AG04450 (cell line): ENCODE measurements at regions not wholly inside any gene's neighbourhood (a gene's known extent, or its start where the extent isn't known, plus 50 kb on each side); places are given as distances from the start of the nearest gene placed in this dataset.
"Not testable (repeated sequence)": the region's sequence is repeated elsewhere in the genome, so short reads cannot be mapped to it uniquely, and the experiment has no call there.

Experiments
- CTCF ChIA-PET: fragments of 300-600, 350-600 bp; formaldehyde crosslinking; extraction: SDS; loops from one replicate; lab custom pipeline; 2022; ENCODE audit warnings: antibody characterized with exemption, inconsistent platforms; lab: Charles Lee
- POLR2A ChIA-PET: fragments of 350-600 bp; formaldehyde crosslinking; extraction: SDS; loops from one replicate; lab custom pipeline; 2021; ENCODE audit warnings: antibody characterized with exemption, inconsistent platforms; lab: Yijun Ruan, JAX
- DNase-seq: peaks from one replicate; pipeline ENCODE4 v3.0.0-alpha.2; 2011; ENCODE audit warnings: low read depth, low spot score
- H3K27ac ChIP-seq: one replicate; pipeline ENCODE4 v1.5.1; 2012; ENCODE audit warnings: low read depth, low read length, control low read depth
- H3K27me3 ChIP-seq: one replicate; pipeline ENCODE4 v1.6.0; 2012; ENCODE audit warnings: low read length; ENCODE audit not compliant: control insufficient read depth, insufficient read depth
- H3K4me3 ChIP-seq: 2 replicates; pipeline ENCODE4 v1.5.1; 2011; ENCODE audit warnings: mild to moderate bottlenecking, low read depth, low read length, control low read depth
- H3K9me3 ChIP-seq: 2 replicates; pipeline ENCODE4 v1.5.1; 2012; ENCODE audit warnings: low read length; ENCODE audit not compliant: control insufficient read depth, insufficient read depth
- CTCF ChIP-seq: IDR thresholded peaks from 2 replicates; pipeline ENCODE4 v1.5.1; 2011; ENCODE audit warnings: low read depth, low read length, control low read depth, inconsistent platforms

GRCh38 chr6:86598969-86599368 lies 338.4 kb upstream of the HTR1E start:
- DNase-seq, POLR2A ChIA-PET, H3K27ac ChIP-seq, H3K4me3 ChIP-seq, CTCF ChIA-PET, H3K27me3 ChIP-seq, H3K9me3 ChIP-seq: not testable (repeated sequence)

- POLR2A ChIA-PET, result no interaction called here
- CTCF ChIA-PET, result no interaction called here
- TF ChIP-seq CTCF, result no peak
- Histone ChIP-seq H3K9me3 (peaks cover 7% of the 10 kb centered on the region; the same call in 1 of the 2 replicates), H3K27ac (no peak overlapping the region), H3K4me3 (no peak overlapping the region), H3K27me3 (no peaks in the 10 kb centered on the region)
- no peak for DNase-seq
Observed at GRCh38 chr6:86595641-86596040, 341.7 kb upstream of the HTR1E start.

GRCh38 chr6:86586195-86586594 lies 351.1 kb upstream of the HTR1E start:
- ChIA-PET CTCF (no interaction called here), POLR2A (no interaction called here)
- Histone ChIP-seq H3K27me3 (no peaks in the 10 kb centered on the region), H3K9me3 (peaks cover 21% of the 10 kb centered on the region), H3K27ac (no peak overlapping the region), H3K4me3 (no peak overlapping the region)
- no peak for TF ChIP-seq CTCF
- no peak for DNase-seq

GRCh38 chr6:86581833-86582232 lies 355.5 kb upstream of the HTR1E start:
- H3K27me3 ChIP-seq, result no peaks in the 10 kb centered on the region
- no peak for DNase-seq
- no peak overlapping the region for H3K27ac ChIP-seq
- H3K9me3 ChIP-seq, result peaks cover 21% of the 10 kb centered on the region
- H3K4me3 ChIP-seq, result no peak overlapping the region
- POLR2A ChIA-PET, result no interaction called here
- TF ChIP-seq CTCF, result no peak
- CTCF ChIA-PET, result no interaction called here

GRCh38 chr6:86563197-86563596 lies 374.1 kb upstream of the HTR1E start:
- TF ChIP-seq CTCF, result no peak

GRCh38 chr6:86558318-86558717 lies 379.0 kb upstream of the HTR1E start:
- Histone ChIP-seq H3K4me3 (no peak overlapping the region), H3K27ac (no peak overlapping the region), H3K27me3 (no peaks in the 10 kb centered on the region), H3K9me3 (peaks cover 3% of the 10 kb centered on the region; the same call in 1 of the 2 replicates)
- no peak for DNase-seq
- ChIA-PET POLR2A (no interaction called here), CTCF (no interaction called here)
- no peak for TF ChIP-seq CTCF

More at GRCh38 chr6:86563197-86563596, 374.1 kb upstream of the HTR1E start:
- H3K27me3 ChIP-seq, result no peaks in the 10 kb centered on the region
- H3K4me3 ChIP-seq, result no peak overlapping the region
- H3K27ac ChIP-seq, result no peak overlapping the region
- POLR2A ChIA-PET, result no interaction called here
- CTCF ChIA-PET, result no interaction called here
- peaks cover 3% of the 10 kb centered on the region for H3K9me3 ChIP-seq
- DNase-seq, result no peak
